Adrenal gland (tissue), 9 donors: ENCODE measurements at regions not wholly inside any gene's neighbourhood (a gene's known extent, or its start where the extent isn't known, plus 50 kb on each side); places are given as distances from the start of the nearest gene placed in this dataset.

ENCODE experiments used
- DNase-seq, 7 donors: peaks; one replicate each; pipeline ENCODE4 v3.0.0-alpha.2; 2019 to 2020
- H3K27ac ChIP-seq, 5 donors: fragments of 200-600 bp; sonication (generic) in 4 of 5; 1 replicate in 3 of 5; 2 replicates in 2 of 5; pipeline versions ENCODE4 v1.5.1 to v1.8.0; 2016 to 2020; ENCODE audit warnings: mild to moderate bottlenecking in 1 of 5
- H3K27me3 ChIP-seq: fragments of 200-600 bp; 2 replicates; pipeline ENCODE4 v1.8.0; 2021
- H3K36me3 ChIP-seq, 2 donors: fragments of 200-600 bp; replicated peaks in 1 of 2; 1 replicate in 1 of 2; 2 replicates in 1 of 2; pipeline versions ENCODE4 v1.5.1 to v1.8.0; 2018 to 2022
- H3K4me1 ChIP-seq, 2 donors: fragments of 200-600 bp; replicated peaks in 1 of 2; 1 replicate in 1 of 2; 2 replicates in 1 of 2; pipeline versions ENCODE4 v1.5.1 to v1.8.0; 2018 to 2021
- H3K4me3 ChIP-seq, 4 donors: fragments of 200-600 bp; sonication (generic) in 3 of 4; one replicate each; pipeline ENCODE4 v1.5.1; 2016 to 2018
- H3K9me3 ChIP-seq, 3 donors: fragments of 200-600 bp; sonication (generic) in 1 of 3; replicated peaks in 1 of 3; 1 replicate in 2 of 3; 2 replicates in 1 of 3; pipeline versions ENCODE4 v1.5.1 to v1.8.0; 2016 to 2021
- CTCF ChIP-seq, 6 experiments: fragments of 450-650 bp in 4 of 6; fragments of 200-600 bp in 2 of 6; sonication (generic) in 1 of 6; IDR thresholded peaks; 1 replicate in 5 of 6; 2 replicates in 1 of 6; pipeline versions ENCODE4 v1.5.1 to v1.8.0; 2016 to 2021; ENCODE audit warnings: antibody characterized with exemption in 6 of 6, mild to moderate bottlenecking in 2 of 6, moderate library complexity in 1 of 6
- POLR2A ChIP-seq, 2 donors: fragments of 450-650 bp; IDR thresholded peaks; one replicate each; pipeline ENCODE4 v1.6.1; 2017; ENCODE audit warnings: antibody characterized with exemption in 2 of 2, mild to moderate bottlenecking in 2 of 2, moderate library complexity in 1 of 2
- WGBS, 4 donors: extraction: QIAGEN DNeasy Blood & Tissue Kit in 2 of 4; methylation state at CpG; one replicate each; pipeline versions ENCODE4 v1.1.5 to v1.1.7; 2013 to 2017; 5-methylcytosine and 5-hydroxymethylcytosine counted together
- intact Hi-C, 2 donors: fragments of 100-400 bp; cut with DNase I; formaldehyde crosslinking; loops; one replicate each; pipeline versions ENCODE4 v1.14.1 to v1.15.0; 2022 to 2023
- donor health status: healthy with polysubstance abuse.
- donor health status: Bipolar disorder and iron deficiency.
- donor health status: DM: yes; HTN: yes; CAD: no.
- donor health status: DM: no; HTN: no; CAD: no.
- donor health status: DM: no; HTN: no; CAD: no.

- no peaks in the 10 kb centered on the region for H3K27me3 ChIP-seq
- H3K27ac ChIP-seq: no peak overlapping the region
- no peaks in the 10 kb centered on the region for H3K9me3 ChIP-seq
- TF ChIP-seq POLR2A (IDR thresholded peaks at IDR 0.05) (no peak), CTCF (IDR thresholded peaks at IDR 0.05) (no peak)
- intact Hi-C loops: loop anchor here in 1 of 2 donors (10.0 kb wide), 1 partner anchor 606 kb away; no protein-coding TSS in a partner anchor
- DNase-seq: no peak
- no peak overlapping the region for H3K4me3 ChIP-seq
- no peaks in the 10 kb centered on the region for H3K36me3 ChIP-seq
- no peaks in the 10 kb centered on the region for H3K4me1 ChIP-seq
- 84 to 87% (median 86%) methylated on average over 3 of the region's 3 CpGs for WGBS, 4 donors
These were observed 371.5 kb downstream of the LRIG3 start for GRCh38 chr12:58548801-58549200.

GRCh38 chr12:58554522-58555157 lies 365.7 kb downstream of the LRIG3 start:
- no peak for TF ChIP-seq CTCF (IDR thresholded peaks at IDR 0.05)
- TF ChIP-seq POLR2A (IDR thresholded peaks at IDR 0.05): no peak
- Histone ChIP-seq H3K9me3 (no peaks in the 10 kb centered on the region), H3K27me3 (no peaks in the 10 kb centered on the region), H3K4me3 (no peak overlapping the region), H3K4me1 (no peaks in the 10 kb centered on the region), H3K36me3 (no peaks in the 10 kb centered on the region), H3K27ac (no peak overlapping the region)
- intact Hi-C loops: no loop called here
- 62 to 73% (median 67%) methylated on average over 5 of the region's 5 CpGs for WGBS, 4 donors
- DNase-seq: no peak

- H3K9me3 ChIP-seq: no peaks in the 10 kb centered on the region
- no peak for TF ChIP-seq CTCF (IDR thresholded peaks at IDR 0.05)
- TF ChIP-seq POLR2A (IDR thresholded peaks at IDR 0.05): no peak
- H3K4me3 ChIP-seq: no peak overlapping the region
- no peak for DNase-seq
- no peaks in the 10 kb centered on the region for H3K36me3 ChIP-seq
- no peaks in the 10 kb centered on the region for H3K4me1 ChIP-seq
- H3K27me3 ChIP-seq: no peaks in the 10 kb centered on the region
- no peak overlapping the region for H3K27ac ChIP-seq
- WGBS, 4 donors: 19 to 42% (median 29%) methylated on average over 3 of the region's 3 CpGs
- intact Hi-C loops: no loop called here
These were observed 363.1 kb downstream of the LRIG3 start for GRCh38 chr12:58557171-58557570.

- no peak for DNase-seq
- Histone ChIP-seq H3K4me3 (no peak overlapping the region), H3K27ac (no peak overlapping the region), H3K9me3 (no peaks in the 10 kb centered on the region), H3K36me3 (no peaks in the 10 kb centered on the region), H3K4me1 (no peaks in the 10 kb centered on the region), H3K27me3 (no peaks in the 10 kb centered on the region)
- TF ChIP-seq POLR2A (IDR thresholded peaks at IDR 0.05): no peak
- no peak for TF ChIP-seq CTCF (IDR thresholded peaks at IDR 0.05)
- WGBS, 4 donors: 56 to 78% (median 65%) methylated on average over 1 of the region's 1 CpG
- intact Hi-C loops: no loop called here
These were observed 362.6 kb downstream of the LRIG3 start for GRCh38 chr12:58557661-58558060.
